ENCODE measurements at regions not wholly inside any gene's neighbourhood (a gene's known extent, or its start where the extent isn't known, plus 50 kb on each side); places are given as distances from the start of the nearest gene placed in this dataset.

GRCh38 chr10:20627087-20627486 lies 270.0 kb downstream of the NEBL start:
- TF ChIP-seq BRCA1 (IDR thresholded peaks at IDR 0.05; ENCODE audit: low read depth, low read length) (no peak), CTBP2 (IDR thresholded peaks at IDR 0.05; ENCODE audit: borderline replicate concordance, insufficient read depth, insufficient read length, low read length) (no peak), RXRA (IDR thresholded peaks at IDR 0.05; ENCODE audit: insufficient read depth, low read depth, low read length) (no peak), SIX5 (IDR thresholded peaks at IDR 0.05; ENCODE audit: low read depth, low read length) (no peak), CBX5 (IDR thresholded peaks at IDR 0.05; ENCODE audit: low read depth, low read length) (no peak), SP4 (IDR thresholded peaks at IDR 0.05; ENCODE audit: low read length) (no peak), KDM1A (IDR thresholded peaks at IDR 0.05; ENCODE audit: borderline replicate concordance, low read length) (no peak), USF2 (IDR thresholded peaks at IDR 0.05; ENCODE audit: low read length) (no peak), KDM4A (IDR thresholded peaks at IDR 0.05; ENCODE audit: low read depth, low read length, severe bottlenecking) (no peak)
- TF ChIP-seq, protein P1, sequence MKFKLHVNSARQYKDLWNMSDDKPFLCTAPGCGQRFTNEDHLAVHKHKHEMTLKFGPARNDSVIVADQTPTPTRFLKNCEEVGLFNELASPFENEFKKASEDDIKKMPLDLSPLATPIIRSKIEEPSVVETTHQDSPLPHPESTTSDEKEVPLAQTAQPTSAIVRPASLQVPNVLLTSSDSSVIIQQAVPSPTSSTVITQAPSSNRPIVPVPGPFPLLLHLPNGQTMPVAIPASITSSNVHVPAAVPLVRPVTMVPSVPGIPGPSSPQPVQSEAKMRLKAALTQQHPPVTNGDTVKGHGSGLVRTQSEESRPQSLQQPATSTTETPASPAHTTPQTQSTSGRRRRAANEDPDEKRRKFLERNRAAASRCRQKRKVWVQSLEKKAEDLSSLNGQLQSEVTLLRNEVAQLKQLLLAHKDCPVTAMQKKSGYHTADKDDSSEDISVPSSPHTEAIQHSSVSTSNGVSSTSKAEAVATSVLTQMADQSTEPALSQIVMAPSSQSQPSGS (IDR thresholded peaks at IDR 0.05; ENCODE audit: low read length) = no peak
- Histone ChIP-seq H3K4me3 (ENCODE audit: extremely low read depth in 1 of 4, insufficient read depth in 2 of 4, low read depth in 3 of 4, low read length in 4 of 4) (no peak overlapping the region), H3K79me1 (ENCODE audit: low read depth, low read length) (no peaks in the 10 kb centered on the region), H3K4me1 (replicated peaks in 1 of 4; ENCODE audit: control insufficient read depth in 3 of 4, insufficient read depth in 4 of 4, low read length in 3 of 4) (0 out of 7 replicates have a peak, but pooled peaks cover 0 to 2% (median 0%) of the 10 kb centered on the region in 4 experiments), H4K20me1 (replicated peaks in 1 of 2; ENCODE audit: control insufficient read depth in 1 of 2, insufficient read depth in 2 of 2, low read length in 2 of 2) (no peaks in the 10 kb centered on the region), H2BK20ac (ENCODE audit: low read length) (no peak overlapping the region), H4K5ac (ENCODE audit: insufficient read length, low read depth, low read length) (no peak overlapping the region), H2AFZ (ENCODE audit: low read length) (no peak overlapping the region), H3K23me2 (ENCODE audit: low read depth, low read length) (no peaks in the 10 kb centered on the region), H2BK120ac (replicated peaks; ENCODE audit: low read depth, low read length) (no peak overlapping the region), H2BK12ac (ENCODE audit: low read depth, low read length) (no peak overlapping the region), H3K23ac (ENCODE audit: insufficient read length) (no peak overlapping the region), H3K14ac (ENCODE audit: insufficient read length) (no peak overlapping the region), H3K9me3 (ENCODE audit: insufficient read depth in 2 of 2, low read depth in 1 of 2, low read length in 1 of 2) (no peaks in the 10 kb centered on the region), H3K56ac (replicated peaks; ENCODE audit: insufficient read length, low read depth, low read length) (no peak overlapping the region), H2BK15ac (ENCODE audit: low read length) (no peak overlapping the region), H3K18ac (ENCODE audit: extremely low read depth, low read length) (no peak overlapping the region), H3K27me3 (replicated peaks in 1 of 4; ENCODE audit: control insufficient read depth in 3 of 4, extremely low read depth in 1 of 4, insufficient read depth in 3 of 4, low read length in 3 of 4) (no peaks in the 10 kb centered on the region), H3K27ac (ENCODE audit: low read depth, low read length) (no peak overlapping the region), H4K8ac (ENCODE audit: extremely low read depth, insufficient read depth, low read length) (no peak overlapping the region), H3K9ac (replicated peaks in 1 of 4; ENCODE audit: extremely low read depth in 1 of 4, low read depth in 3 of 4, low read length in 3 of 4) (no peak overlapping the region), H3K4ac (replicated peaks; ENCODE audit: insufficient read length, low read depth, low read length) (no peak overlapping the region), H3K4me2 (ENCODE audit: insufficient read depth in 1 of 2, low read depth in 2 of 2, low read length in 2 of 2) (no peak overlapping the region), H2AK5ac (ENCODE audit: low read depth, low read length) (no peak overlapping the region), H2BK5ac (ENCODE audit: low read depth, low read length) (no peak overlapping the region), H3K36me3 (ENCODE audit: control insufficient read depth in 2 of 4, insufficient read depth in 4 of 4, low read length in 3 of 4) (no peaks in the 10 kb centered on the region), H3K79me2 (ENCODE audit: control insufficient read depth in 1 of 2, insufficient read depth in 2 of 2, low read length in 2 of 2) (no peaks in the 10 kb centered on the region), H4K91ac (replicated peaks; ENCODE audit: insufficient read length, low read length) (no peak overlapping the region)
- ChIA-PET CTCF (ENCODE audit: partially characterized antibody) (no interaction called here), POLR2A (ENCODE audit: partially characterized antibody) (no interaction called here)
- FAIRE-seq (no peak), DNase-seq (ENCODE audit: low read depth in 1 of 2, low spot score in 2 of 2) (no peak)
- WGBS, 2 experiments (ENCODE audit: extremely low coverage in 1 of 2, insufficient coverage in 1 of 2, insufficient read length in 1 of 2, insufficient replicate concordance in 2 of 2, low coverage in 1 of 2, low lambda C conversion rate in 2 of 2, missing lambda C conversion rate in 1 of 2) = 100% methylated on average over 1 of the region's 1 CpG; no CpG with 5 or more reads in 1 of the 2 experiments

Data from H1 (cell line).